ENCODE measurements at regions not wholly inside any gene's neighbourhood (a gene's known extent, or its start where the extent isn't known, plus 50 kb on each side); places are given as distances from the start of the nearest gene placed in this dataset.

- TF ChIP-seq POLR2A (IDR thresholded peaks at IDR 0.05) (no peak), CTCF (IDR thresholded peaks at IDR 0.05 in 8 of 11, conservative IDR thresholded peaks at IDR 0.05 in 3 of 11) (no peak)
Observed at GRCh38 chr11:97657852-97658251, 1268.0 kb downstream of the JRKL start.
